GM23338 (cell line): ENCODE measurements at regions not wholly inside any gene's neighbourhood (a gene's known extent, or its start where the extent isn't known, plus 50 kb on each side); places are given as distances from the start of the nearest gene placed in this dataset.

Experiments
- ATAC-seq: fragments of 200-7000 bp; cut with Tn5 transposase; 3 replicates; pipeline ENCODE4 v1.9.1; 2020
- DNase-seq: peaks from one replicate; pipeline ENCODE4 v3.0.0-alpha.2; 2015; ENCODE audit warnings: low spot score
- H2AFZ ChIP-seq: fragments of 200-600 bp; sonication (generic); 2 replicates; pipeline ENCODE4 v1.8.0; 2016; ENCODE audit warnings: antibody characterized with exemption, mild to moderate bottlenecking, moderate library complexity
- H3F3A ChIP-seq: fragments of 200-600 bp; sonication (generic); replicated peaks from 2 replicates; pipeline ENCODE4 v1.8.0; 2017; ENCODE audit warnings: antibody characterized with exemption, mixed run types, low read depth
- H3K27ac ChIP-seq: fragments of 200-600 bp; sonication (generic); 2 replicates; pipeline ENCODE4 v1.6.1; 2016; ENCODE audit warnings: low read depth
- H3K27me3 ChIP-seq: fragments of 200-600 bp; sonication (generic); 2 replicates; pipeline ENCODE4 v1.8.0; 2016; ENCODE audit warnings: mild to moderate bottlenecking, mixed run types, moderate library complexity; ENCODE audit not compliant: insufficient read depth
- H3K36me3 ChIP-seq: fragments of 200-600 bp; sonication (generic); 2 replicates; pipeline ENCODE4 v1.8.0; 2016; ENCODE audit warnings: mild to moderate bottlenecking; ENCODE audit not compliant: insufficient read depth
- H3K4me1 ChIP-seq: fragments of 200-600 bp; sonication (generic); 2 replicates; pipeline ENCODE4 v1.8.0; 2016; ENCODE audit warnings: mild to moderate bottlenecking, moderate library complexity; ENCODE audit not compliant: insufficient read depth
- H3K4me2 ChIP-seq: fragments of 200-600 bp; sonication (generic); 2 replicates; pipeline ENCODE4 v1.7.1; 2017; ENCODE audit warnings: mixed run types
- H3K4me3 ChIP-seq: fragments of 200-600 bp; sonication (generic); 2 replicates; pipeline ENCODE4 v1.6.1; 2016; ENCODE audit warnings: mixed run types
- H3K79me2 ChIP-seq: fragments of 200-600 bp; sonication (generic); replicated peaks from 2 replicates; pipeline ENCODE4 v1.8.0; 2017; ENCODE audit warnings: mild to moderate bottlenecking; ENCODE audit not compliant: insufficient read depth
- H3K9me2 ChIP-seq: fragments of 200-600 bp; sonication (generic); 2 replicates; pipeline ENCODE4 v1.8.0; 2017; ENCODE audit not compliant: insufficient read depth
- H4K20me1 ChIP-seq: fragments of 200-600 bp; sonication (generic); replicated peaks from 2 replicates; pipeline ENCODE4 v1.8.0; 2017; ENCODE audit warnings: mild to moderate bottlenecking; ENCODE audit not compliant: insufficient read depth
- H3K27ac Mint-ChIP-seq: 2 replicates; pipeline ENCODE4 v1.8.0; 2020; ENCODE audit warnings: inconsistent platforms, mild to moderate bottlenecking, moderate library complexity, mixed read lengths
- H3K27me3 Mint-ChIP-seq: 3 replicates; pipeline ENCODE4 v1.8.0; 2022; ENCODE audit warnings: low read depth, mild to moderate bottlenecking, moderate library complexity, mixed read lengths, inconsistent platforms; ENCODE audit not compliant: insufficient read depth, poor library complexity
- H3K36me3 Mint-ChIP-seq: 3 replicates; pipeline ENCODE4 v1.8.0; 2021; ENCODE audit warnings: low read depth, mild to moderate bottlenecking, inconsistent platforms, moderate library complexity, mixed read lengths
- H3K4me1 Mint-ChIP-seq: 3 replicates; pipeline ENCODE4 v1.8.0; 2020; ENCODE audit warnings: mild to moderate bottlenecking, inconsistent platforms, mixed read lengths
- H3K4me3 Mint-ChIP-seq: 3 replicates; pipeline ENCODE4 v1.8.0; 2021; ENCODE audit warnings: moderate library complexity, mild to moderate bottlenecking, inconsistent platforms, mixed read lengths
- H3K9me3 Mint-ChIP-seq: 3 replicates; pipeline ENCODE4 v1.8.0; 2020; ENCODE audit warnings: moderate library complexity, mild to moderate bottlenecking, inconsistent platforms, mixed read lengths
- CREB1 ChIP-seq: fragments of 250-450 bp; sonication (Bioruptor Pico); IDR thresholded peaks from 2 replicates; pipeline ENCODE4 v1.5.0; 2020; ENCODE audit warnings: low read depth, mild to moderate bottlenecking, moderate library complexity
- EZH2phosphoT487 ChIP-seq: fragments of 200-600 bp; sonication (generic); IDR thresholded peaks from one replicate; pipeline ENCODE4 v1.8.1; 2018; ENCODE audit warnings: antibody characterized with exemption; ENCODE audit not compliant: unreplicated experiment
- JUNB ChIP-seq: IDR thresholded peaks from one replicate; pipeline ENCODE4 v1.6.1; 2016; ENCODE audit warnings: antibody characterized with exemption; ENCODE audit not compliant: unreplicated experiment
- NANOG ChIP-seq: IDR thresholded peaks from 2 replicates; pipeline ENCODE4 v1.6.1; 2016; ENCODE audit warnings: antibody characterized with exemption, borderline replicate concordance
- POLR2AphosphoS5 ChIP-seq: IDR thresholded peaks from 2 replicates; pipeline ENCODE4 v1.6.1; 2016; ENCODE audit warnings: antibody characterized with exemption, low read depth
- STAT1 ChIP-seq: IDR thresholded peaks from one replicate; pipeline ENCODE4 v1.6.1; 2016; ENCODE audit warnings: antibody characterized with exemption; ENCODE audit not compliant: unreplicated experiment
- ZNF114 ChIP-seq: fragments of 250-450 bp; sonication (Bioruptor Pico); IDR thresholded peaks from 2 replicates; pipeline ENCODE4 v1.5.0; 2020; ENCODE audit warnings: mild to moderate bottlenecking, moderate library complexity
- ZNF331 ChIP-seq: fragments of 250-450 bp; sonication (Bioruptor Pico); IDR thresholded peaks from 2 replicates; pipeline ENCODE4 v1.5.0; 2020; ENCODE audit warnings: low read depth, mild to moderate bottlenecking, moderate library complexity
- TF ChIP-seq, protein P1 (sequence below), 2 experiments: fragments of 200-600 bp in 1 of 2; sonication (generic) in 1 of 2; conservative IDR thresholded peaks; 2 replicates each; pipeline versions ENCODE4 v1.5.1 to v1.6.1; 2016 to 2017; ENCODE audit warnings: antibody characterized with exemption in 2 of 2, low read depth in 2 of 2, mild to moderate bottlenecking in 2 of 2, moderate library complexity in 1 of 2
- TF ChIP-seq, protein P2 (sequence below): fragments of 250-450 bp; sonication (Bioruptor Pico); IDR thresholded peaks from 2 replicates; pipeline ENCODE4 v1.5.0; 2020; ENCODE audit warnings: mild to moderate bottlenecking, moderate library complexity
- TF ChIP-seq, protein P3 (sequence below): IDR thresholded peaks from one replicate; pipeline ENCODE4 v1.6.1; 2018; ENCODE audit warnings: antibody characterized with exemption; ENCODE audit not compliant: unreplicated experiment
- TF ChIP-seq, protein P4 (sequence below): IDR thresholded peaks from 2 replicates; pipeline ENCODE4 v1.6.1; 2016; ENCODE audit warnings: antibody characterized with exemption

DNA sequence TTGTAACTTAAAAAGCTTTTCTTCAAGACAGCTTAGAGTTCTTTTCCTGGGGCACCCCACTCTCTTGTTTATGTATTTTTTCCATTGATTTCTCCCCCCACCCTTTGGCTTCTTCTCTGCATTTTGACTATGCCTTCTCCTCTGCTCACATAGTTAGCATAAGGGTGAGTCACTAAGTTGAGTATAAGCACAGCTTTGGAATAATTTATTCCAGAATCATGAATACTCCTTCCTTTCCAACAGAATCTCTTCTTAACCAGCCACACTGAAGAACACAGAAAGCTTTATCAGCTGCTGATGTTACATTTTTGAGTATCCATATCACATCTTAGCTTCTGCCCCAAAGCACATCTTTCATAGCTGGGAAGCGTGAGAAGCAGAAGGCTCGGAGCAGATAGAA lies 449.5 kb upstream of the MKI67 start:
- Mint-ChIP-seq H3K4me1 (peaks cover 70% of the 10 kb centered on the region), H3K36me3 (peaks cover 14% of the 10 kb centered on the region; the same call in 2 of the 3 replicates), H3K27ac (no peak overlapping the region), H3K4me3 (no peak overlapping the region), H3K9me3 (peaks cover 9% of the 10 kb centered on the region; the same call in 2 of the 3 replicates), H3K27me3 (peaks cover 26% of the 10 kb centered on the region)
- H2AFZ ChIP-seq, result no peak overlapping the region; the same call in 1 of the 2 replicates
- H3K27me3 ChIP-seq, result no peaks in the 10 kb centered on the region
- H3K79me2 ChIP-seq, result no peaks in the 10 kb centered on the region
- no peak for DNase-seq
- no peaks in the 10 kb centered on the region for H3K36me3 ChIP-seq
- no peak overlapping the region for H3K4me3 ChIP-seq
- H4K20me1 ChIP-seq, result no peaks in the 10 kb centered on the region
- H3K9me2 ChIP-seq, result peaks cover 17% of the 10 kb centered on the region
- peaks cover 23% of the 10 kb centered on the region for H3K4me1 ChIP-seq
- no peak overlapping the region for H3K4me2 ChIP-seq
- H3K27ac ChIP-seq, result no peak overlapping the region
- no peak for ATAC-seq
- no peaks in the 10 kb centered on the region for H3F3A ChIP-seq
- TF ChIP-seq, protein P1, sequence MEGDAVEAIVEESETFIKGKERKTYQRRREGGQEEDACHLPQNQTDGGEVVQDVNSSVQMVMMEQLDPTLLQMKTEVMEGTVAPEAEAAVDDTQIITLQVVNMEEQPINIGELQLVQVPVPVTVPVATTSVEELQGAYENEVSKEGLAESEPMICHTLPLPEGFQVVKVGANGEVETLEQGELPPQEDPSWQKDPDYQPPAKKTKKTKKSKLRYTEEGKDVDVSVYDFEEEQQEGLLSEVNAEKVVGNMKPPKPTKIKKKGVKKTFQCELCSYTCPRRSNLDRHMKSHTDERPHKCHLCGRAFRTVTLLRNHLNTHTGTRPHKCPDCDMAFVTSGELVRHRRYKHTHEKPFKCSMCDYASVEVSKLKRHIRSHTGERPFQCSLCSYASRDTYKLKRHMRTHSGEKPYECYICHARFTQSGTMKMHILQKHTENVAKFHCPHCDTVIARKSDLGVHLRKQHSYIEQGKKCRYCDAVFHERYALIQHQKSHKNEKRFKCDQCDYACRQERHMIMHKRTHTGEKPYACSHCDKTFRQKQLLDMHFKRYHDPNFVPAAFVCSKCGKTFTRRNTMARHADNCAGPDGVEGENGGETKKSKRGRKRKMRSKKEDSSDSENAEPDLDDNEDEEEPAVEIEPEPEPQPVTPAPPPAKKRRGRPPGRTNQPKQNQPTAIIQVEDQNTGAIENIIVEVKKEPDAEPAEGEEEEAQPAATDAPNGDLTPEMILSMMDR (conservative IDR thresholded peaks at IDR 0.05; ENCODE audit: low read depth in 2 of 2), result no peak
- TF ChIP-seq NANOG, result no peak
- no peak for TF ChIP-seq ZNF331
- TF ChIP-seq POLR2AphosphoS5, result no peak
- TF ChIP-seq, protein P2, sequence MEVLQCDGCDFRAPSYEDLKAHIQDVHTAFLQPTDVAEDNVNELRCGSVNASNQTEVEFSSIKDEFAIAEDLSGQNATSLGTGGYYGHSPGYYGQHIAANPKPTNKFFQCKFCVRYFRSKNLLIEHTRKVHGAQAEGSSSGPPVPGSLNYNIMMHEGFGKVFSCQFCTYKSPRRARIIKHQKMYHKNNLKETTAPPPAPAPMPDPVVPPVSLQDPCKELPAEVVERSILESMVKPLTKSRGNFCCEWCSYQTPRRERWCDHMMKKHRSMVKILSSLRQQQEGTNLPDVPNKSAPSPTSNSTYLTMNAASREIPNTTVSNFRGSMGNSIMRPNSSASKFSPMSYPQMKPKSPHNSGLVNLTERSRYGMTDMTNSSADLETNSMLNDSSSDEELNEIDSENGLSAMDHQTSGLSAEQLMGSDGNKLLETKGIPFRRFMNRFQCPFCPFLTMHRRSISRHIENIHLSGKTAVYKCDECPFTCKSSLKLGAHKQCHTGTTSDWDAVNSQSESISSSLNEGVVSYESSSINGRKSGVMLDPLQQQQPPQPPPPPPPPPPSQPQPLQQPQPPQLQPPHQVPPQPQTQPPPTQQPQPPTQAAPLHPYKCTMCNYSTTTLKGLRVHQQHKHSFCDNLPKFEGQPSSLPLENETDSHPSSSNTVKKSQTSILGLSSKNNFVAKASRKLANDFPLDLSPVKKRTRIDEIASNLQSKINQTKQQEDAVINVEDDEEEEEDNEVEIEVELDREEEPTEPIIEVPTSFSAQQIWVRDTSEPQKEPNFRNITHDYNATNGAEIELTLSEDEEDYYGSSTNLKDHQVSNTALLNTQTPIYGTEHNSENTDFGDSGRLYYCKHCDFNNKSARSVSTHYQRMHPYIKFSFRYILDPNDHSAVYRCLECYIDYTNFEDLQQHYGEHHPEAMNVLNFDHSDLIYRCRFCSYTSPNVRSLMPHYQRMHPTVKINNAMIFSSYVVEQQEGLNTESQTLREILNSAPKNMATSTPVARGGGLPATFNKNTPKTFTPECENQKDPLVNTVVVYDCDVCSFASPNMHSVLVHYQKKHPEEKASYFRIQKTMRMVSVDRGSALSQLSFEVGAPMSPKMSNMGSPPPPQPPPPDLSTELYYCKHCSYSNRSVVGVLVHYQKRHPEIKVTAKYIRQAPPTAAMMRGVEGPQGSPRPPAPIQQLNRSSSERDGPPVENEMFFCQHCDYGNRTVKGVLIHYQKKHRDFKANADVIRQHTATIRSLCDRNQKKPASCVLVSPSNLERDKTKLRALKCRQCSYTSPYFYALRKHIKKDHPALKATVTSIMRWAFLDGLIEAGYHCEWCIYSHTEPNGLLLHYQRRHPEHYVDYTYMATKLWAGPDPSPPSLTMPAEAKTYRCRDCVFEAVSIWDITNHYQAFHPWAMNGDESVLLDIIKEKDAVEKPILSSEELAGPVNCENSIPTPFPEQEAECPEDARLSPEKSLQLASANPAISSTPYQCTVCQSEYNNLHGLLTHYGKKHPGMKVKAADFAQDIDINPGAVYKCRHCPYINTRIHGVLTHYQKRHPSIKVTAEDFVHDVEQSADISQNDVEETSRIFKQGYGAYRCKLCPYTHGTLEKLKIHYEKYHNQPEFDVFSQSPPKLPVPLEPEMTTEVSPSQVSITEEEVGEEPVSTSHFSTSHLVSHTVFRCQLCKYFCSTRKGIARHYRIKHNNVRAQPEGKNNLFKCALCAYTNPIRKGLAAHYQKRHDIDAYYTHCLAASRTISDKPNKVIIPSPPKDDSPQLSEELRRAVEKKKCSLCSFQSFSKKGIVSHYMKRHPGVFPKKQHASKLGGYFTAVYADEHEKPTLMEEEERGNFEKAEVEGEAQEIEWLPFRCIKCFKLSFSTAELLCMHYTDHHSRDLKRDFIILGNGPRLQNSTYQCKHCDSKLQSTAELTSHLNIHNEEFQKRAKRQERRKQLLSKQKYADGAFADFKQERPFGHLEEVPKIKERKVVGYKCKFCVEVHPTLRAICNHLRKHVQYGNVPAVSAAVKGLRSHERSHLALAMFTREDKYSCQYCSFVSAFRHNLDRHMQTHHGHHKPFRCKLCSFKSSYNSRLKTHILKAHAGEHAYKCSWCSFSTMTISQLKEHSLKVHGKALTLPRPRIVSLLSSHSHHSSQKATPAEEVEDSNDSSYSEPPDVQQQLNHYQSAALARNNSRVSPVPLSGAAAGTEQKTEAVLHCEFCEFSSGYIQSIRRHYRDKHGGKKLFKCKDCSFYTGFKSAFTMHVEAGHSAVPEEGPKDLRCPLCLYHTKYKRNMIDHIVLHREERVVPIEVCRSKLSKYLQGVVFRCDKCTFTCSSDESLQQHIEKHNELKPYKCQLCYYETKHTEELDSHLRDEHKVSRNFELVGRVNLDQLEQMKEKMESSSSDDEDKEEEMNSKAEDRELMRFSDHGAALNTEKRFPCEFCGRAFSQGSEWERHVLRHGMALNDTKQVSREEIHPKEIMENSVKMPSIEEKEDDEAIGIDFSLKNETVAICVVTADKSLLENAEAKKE, result no peak
- TF ChIP-seq EZH2phosphoT487, result no peak
- TF ChIP-seq, protein P3, sequence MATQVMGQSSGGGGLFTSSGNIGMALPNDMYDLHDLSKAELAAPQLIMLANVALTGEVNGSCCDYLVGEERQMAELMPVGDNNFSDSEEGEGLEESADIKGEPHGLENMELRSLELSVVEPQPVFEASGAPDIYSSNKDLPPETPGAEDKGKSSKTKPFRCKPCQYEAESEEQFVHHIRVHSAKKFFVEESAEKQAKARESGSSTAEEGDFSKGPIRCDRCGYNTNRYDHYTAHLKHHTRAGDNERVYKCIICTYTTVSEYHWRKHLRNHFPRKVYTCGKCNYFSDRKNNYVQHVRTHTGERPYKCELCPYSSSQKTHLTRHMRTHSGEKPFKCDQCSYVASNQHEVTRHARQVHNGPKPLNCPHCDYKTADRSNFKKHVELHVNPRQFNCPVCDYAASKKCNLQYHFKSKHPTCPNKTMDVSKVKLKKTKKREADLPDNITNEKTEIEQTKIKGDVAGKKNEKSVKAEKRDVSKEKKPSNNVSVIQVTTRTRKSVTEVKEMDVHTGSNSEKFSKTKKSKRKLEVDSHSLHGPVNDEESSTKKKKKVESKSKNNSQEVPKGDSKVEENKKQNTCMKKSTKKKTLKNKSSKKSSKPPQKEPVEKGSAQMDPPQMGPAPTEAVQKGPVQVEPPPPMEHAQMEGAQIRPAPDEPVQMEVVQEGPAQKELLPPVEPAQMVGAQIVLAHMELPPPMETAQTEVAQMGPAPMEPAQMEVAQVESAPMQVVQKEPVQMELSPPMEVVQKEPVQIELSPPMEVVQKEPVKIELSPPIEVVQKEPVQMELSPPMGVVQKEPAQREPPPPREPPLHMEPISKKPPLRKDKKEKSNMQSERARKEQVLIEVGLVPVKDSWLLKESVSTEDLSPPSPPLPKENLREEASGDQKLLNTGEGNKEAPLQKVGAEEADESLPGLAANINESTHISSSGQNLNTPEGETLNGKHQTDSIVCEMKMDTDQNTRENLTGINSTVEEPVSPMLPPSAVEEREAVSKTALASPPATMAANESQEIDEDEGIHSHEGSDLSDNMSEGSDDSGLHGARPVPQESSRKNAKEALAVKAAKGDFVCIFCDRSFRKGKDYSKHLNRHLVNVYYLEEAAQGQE, result no peak
- no peak for TF ChIP-seq ZNF114 (CRISPR knock-in tag)
- TF ChIP-seq JUNB, result no peak
- TF ChIP-seq, protein P4, sequence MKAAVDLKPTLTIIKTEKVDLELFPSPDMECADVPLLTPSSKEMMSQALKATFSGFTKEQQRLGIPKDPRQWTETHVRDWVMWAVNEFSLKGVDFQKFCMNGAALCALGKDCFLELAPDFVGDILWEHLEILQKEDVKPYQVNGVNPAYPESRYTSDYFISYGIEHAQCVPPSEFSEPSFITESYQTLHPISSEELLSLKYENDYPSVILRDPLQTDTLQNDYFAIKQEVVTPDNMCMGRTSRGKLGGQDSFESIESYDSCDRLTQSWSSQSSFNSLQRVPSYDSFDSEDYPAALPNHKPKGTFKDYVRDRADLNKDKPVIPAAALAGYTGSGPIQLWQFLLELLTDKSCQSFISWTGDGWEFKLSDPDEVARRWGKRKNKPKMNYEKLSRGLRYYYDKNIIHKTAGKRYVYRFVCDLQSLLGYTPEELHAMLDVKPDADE, result no peak
- TF ChIP-seq CREB1 (CRISPR knock-in tag), result no peak
- TF ChIP-seq STAT1, result no peak
